ENCODE measurements at regions not wholly inside any gene's neighbourhood (a gene's known extent, or its start where the extent isn't known, plus 50 kb on each side); places are given as distances from the start of the nearest gene placed in this dataset.

- Histone ChIP-seq H3K4me3 (no peak overlapping the region), H3K27ac (no peak overlapping the region), H3K27me3 (ENCODE audit: insufficient read depth in 3 of 3, low read length in 2 of 3) (no peaks in the 10 kb centered on the region), H3K36me3 (ENCODE audit: insufficient read depth in 1 of 2, low read depth in 1 of 2) (no peaks in the 10 kb centered on the region), H3K4me1 (no peaks in the 10 kb centered on the region), H3K9me3 (peaks cover 9% of the 10 kb centered on the region)
- intact Hi-C loops (cut with DNase I), result no loop called here
- 83 to 90% (median 84%) methylated on average over 3 of the region's 3 CpGs for whole genome bisulfite sequencing, 3 donors
- no peak for TF ChIP-seq CTCF (IDR thresholded peaks at IDR 0.05)
- ATAC-seq, result no peak
- no peak for DNase-seq
Measured at GRCh38 chr3:147049305-147049704, 357.0 kb downstream of the ZIC4 start.

GRCh38 chr3:147046916-147047315 is 359.4 kb downstream of the ZIC4 start:
- H3K27me3 ChIP-seq (ENCODE audit: insufficient read depth in 3 of 3, low read length in 2 of 3), result no peaks in the 10 kb centered on the region
- TF ChIP-seq CTCF (IDR thresholded peaks at IDR 0.05), result no peak
- intact Hi-C loops (cut with DNase I), result no loop called here
- no peaks in the 10 kb centered on the region for H3K4me1 ChIP-seq
- WGBS, 3 donors, result 95 to 98% (median 95%) methylated on average over 1 of the region's 1 CpG
- no peaks in the 10 kb centered on the region for H3K36me3 ChIP-seq (ENCODE audit: insufficient read depth in 1 of 2, low read depth in 1 of 2)
- H3K9me3 ChIP-seq, result no peaks in the 10 kb centered on the region
- no peak for ATAC-seq
- H3K27ac ChIP-seq, result no peak overlapping the region
- no peak for DNase-seq
- no peak overlapping the region for H3K4me3 ChIP-seq

- 54 to 62% (median 59%) methylated on average over 1 of the region's 1 CpG for WGBS, 3 donors
- H3K27me3 ChIP-seq (ENCODE audit: insufficient read depth in 3 of 3, low read length in 2 of 3), result no peaks in the 10 kb centered on the region
- no peak overlapping the region for H3K27ac ChIP-seq
- H3K9me3 ChIP-seq, result no peaks in the 10 kb centered on the region
- no peak for TF ChIP-seq CTCF (IDR thresholded peaks at IDR 0.05)
- ATAC-seq, result no peak
- H3K4me3 ChIP-seq, result no peak overlapping the region
- DNase-seq, result no peak
- H3K4me1 ChIP-seq, result no peaks in the 10 kb centered on the region
- H3K36me3 ChIP-seq (ENCODE audit: insufficient read depth in 1 of 2, low read depth in 1 of 2), result no peaks in the 10 kb centered on the region
- intact Hi-C loops (cut with DNase I), result no loop called here
Measured at GRCh38 chr3:147038481-147038880, 367.9 kb downstream of the ZIC4 start.

- DNase-seq (no peak), ATAC-seq (no peak)
- TF ChIP-seq CTCF (IDR thresholded peaks at IDR 0.05), result no peak
- no peak overlapping the region for H3K27ac ChIP-seq
- no peaks in the 10 kb centered on the region for H3K4me1 ChIP-seq
- H3K27me3 ChIP-seq (ENCODE audit: insufficient read depth in 3 of 3, low read length in 2 of 3), result no peaks in the 10 kb centered on the region
- H3K4me3 ChIP-seq, result no peak overlapping the region
- WGBS, 3 donors, result 83 to 84% (median 83%) methylated on average over 3 of the region's 3 CpGs
- no peaks in the 10 kb centered on the region for H3K9me3 ChIP-seq
- intact Hi-C loops (cut with DNase I), result no loop called here
- no peaks in the 10 kb centered on the region for H3K36me3 ChIP-seq (ENCODE audit: insufficient read depth in 1 of 2, low read depth in 1 of 2)
Measured at GRCh38 chr3:147034359-147034758, 372.0 kb downstream of the ZIC4 start.

- Histone ChIP-seq H3K4me3 (no peak overlapping the region), H3K4me1 (no peaks in the 10 kb centered on the region), H3K27me3 (ENCODE audit: insufficient read depth in 3 of 3, low read length in 2 of 3) (no peaks in the 10 kb centered on the region), H3K36me3 (ENCODE audit: insufficient read depth in 1 of 2, low read depth in 1 of 2) (no peaks in the 10 kb centered on the region), H3K9me3 (no peaks in the 10 kb centered on the region), H3K27ac (no peak overlapping the region)
- ATAC-seq (no peak), DNase-seq (no peak)
- intact Hi-C loops (cut with DNase I), result no loop called here
- WGBS, 3 donors, result 54 to 63% (median 59%) methylated on average over 2 of the region's 2 CpGs
- TF ChIP-seq CTCF (IDR thresholded peaks at IDR 0.05), result no peak
Measured at GRCh38 chr3:147030274-147030673, 376.1 kb downstream of the ZIC4 start.

Data from psoas muscle (tissue), 7 donors.